Superior temporal gyrus (tissue), 1 donor: ENCODE measurements at regions not wholly inside any gene's neighbourhood (a gene's known extent, or its start where the extent isn't known, plus 50 kb on each side); places are given as distances from the start of the nearest gene placed in this dataset.

Experiments used
- DNase-seq: peaks from one replicate; pipeline ENCODE4 v3.0.0-alpha.2; 2016; ENCODE audit errors: extremely low spot score

DNA sequence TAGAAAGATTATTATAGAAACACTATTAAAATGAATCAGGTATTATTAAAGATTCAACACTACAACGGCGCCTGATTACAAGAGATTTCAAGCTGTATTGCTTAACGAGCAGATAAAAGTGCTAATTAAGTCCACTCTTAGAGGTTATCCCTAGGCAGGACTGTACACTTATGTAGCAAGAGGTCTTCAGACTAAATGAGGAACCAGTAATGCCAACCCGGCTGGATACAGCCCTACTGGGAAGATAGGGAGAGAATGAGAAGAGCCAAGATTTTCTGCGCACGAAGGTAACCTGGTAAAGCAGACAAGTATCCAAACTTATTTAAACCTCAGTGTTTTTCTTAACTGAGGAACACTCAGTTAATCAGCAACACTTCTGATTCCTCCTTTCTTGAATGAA lies 115.7 kb upstream of the HIVEP3 start:
- DNase-seq, result peak; percentile 22

DNA sequence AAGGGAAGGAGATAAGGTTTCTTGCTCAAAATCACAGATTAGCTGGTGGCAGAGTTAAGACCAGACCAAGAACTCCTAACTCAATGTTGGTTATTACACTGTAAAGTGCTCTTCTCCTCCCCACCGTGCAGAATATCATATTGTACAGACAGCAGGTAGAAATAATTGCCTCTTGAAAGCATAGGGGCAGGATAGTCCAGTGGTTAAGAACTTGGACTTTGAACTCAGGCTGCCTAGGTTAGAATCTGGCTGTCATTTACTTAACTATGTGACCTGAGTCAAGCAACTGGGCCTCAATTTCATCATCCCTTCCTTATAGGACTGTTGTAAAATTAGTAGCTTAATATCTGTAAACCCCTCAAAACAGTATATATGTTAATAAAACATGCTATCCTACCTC lies 114.9 kb upstream of the HIVEP3 start:
- DNase-seq, result no peak

DNA sequence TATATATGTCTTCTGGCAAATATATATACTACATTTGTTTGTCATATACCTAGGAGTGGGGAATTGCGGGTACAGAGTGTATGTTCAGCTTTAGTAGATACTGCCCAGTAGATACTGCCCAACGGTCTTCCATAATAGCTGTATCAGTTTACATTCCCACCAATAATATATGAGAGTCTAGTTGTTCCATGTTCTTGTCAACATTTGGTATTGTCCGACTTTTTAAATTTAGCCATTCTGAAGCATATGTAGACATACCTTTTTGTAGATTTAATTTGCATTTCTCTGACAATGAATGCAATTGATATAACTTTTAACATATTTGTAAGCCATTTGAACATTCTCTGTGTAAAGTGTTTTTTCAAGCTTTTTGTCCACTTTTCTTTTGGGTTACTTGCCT lies 99.0 kb upstream of the HIVEP3 start:
- DNase-seq, result no peak

DNA sequence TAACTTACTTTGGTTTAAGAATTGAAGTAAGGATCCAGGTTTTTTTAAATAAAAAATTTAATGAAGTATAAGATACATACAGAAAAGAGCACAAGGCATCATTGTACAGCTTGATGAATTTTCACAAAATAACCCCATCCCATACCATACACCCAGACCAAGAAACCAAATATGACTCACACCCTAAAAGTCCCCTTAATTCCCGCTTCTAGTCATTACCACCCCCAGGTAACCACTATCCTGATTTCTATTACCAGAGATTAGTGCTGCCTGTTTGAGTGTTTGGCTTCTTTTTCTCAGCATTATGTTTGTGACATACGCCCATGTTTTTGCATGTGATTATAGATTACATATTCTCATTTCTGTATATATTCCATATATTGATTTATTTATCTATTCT lies 98.5 kb upstream of the HIVEP3 start:
- DNase-seq, result no peak

DNA sequence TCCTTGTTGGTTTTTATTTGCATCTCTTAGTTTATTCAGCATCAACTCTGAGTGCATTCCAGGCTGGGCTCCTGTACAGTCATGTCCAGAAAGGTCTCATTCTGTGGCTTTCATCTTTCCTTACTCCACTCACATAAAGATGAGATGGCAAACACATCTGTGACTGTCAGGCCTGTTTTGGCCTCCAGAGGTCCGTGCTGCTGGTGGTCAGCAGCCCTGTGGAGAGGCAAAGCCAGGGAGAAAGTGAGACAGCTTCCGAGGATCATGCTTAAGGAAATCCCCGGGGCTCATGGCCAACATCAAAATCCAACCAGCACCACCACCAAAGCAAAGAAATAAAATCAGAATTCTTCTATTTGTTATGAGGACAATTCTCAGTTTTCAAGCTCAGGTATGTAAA lies 96.1 kb upstream of the HIVEP3 start:
- no peak for DNase-seq

DNA sequence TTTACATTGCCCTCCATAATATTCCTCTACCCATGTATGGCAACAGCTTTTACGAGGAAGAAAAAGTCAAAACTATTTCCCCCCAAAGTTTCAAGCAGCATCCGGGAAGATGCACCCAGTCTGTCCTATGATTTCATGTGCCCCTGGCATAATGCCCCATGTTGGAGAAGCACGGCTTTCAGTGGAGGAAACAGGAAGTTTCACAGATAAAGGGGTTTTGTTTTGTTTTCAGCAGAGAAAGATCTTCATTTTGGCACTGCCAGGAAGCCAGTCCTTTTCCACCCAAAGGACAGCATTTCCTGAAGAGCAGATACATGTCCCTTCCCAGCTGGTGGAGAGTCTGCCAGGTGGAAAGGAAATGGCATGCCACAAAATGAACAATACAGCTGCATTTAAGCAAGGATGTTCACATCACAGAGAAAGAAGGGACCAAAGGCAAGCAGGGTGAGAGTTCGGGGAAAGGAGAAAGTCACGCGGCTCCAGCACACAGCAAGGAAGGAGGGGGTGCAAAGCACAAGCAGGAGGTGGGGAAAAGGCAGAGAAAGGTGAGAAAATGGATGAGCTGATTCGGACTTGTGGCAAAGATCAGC lies 95.3 kb upstream of the HIVEP3 start:
- DNase-seq, result peak; percentile 81

DNA sequence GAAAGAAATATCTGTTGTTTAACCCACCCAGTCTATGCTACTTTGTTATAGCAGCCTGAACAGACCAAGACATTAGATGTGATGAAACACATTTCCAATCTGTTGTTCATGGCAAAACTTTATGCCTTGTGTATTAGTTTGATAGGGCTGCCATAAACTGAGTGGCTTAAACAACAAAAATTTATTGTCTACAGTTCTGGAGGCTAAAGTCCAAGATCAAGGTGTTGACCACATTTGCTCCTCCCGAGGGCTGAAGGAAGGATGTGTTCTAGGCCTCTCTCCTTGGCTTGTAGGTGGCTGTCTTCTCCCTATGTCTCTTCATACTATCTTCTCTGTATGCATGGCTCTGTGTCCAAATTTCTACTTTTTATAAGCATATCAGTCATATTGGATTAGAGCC lies 94.1 kb upstream of the HIVEP3 start:
- DNase-seq, result no peak

DNA sequence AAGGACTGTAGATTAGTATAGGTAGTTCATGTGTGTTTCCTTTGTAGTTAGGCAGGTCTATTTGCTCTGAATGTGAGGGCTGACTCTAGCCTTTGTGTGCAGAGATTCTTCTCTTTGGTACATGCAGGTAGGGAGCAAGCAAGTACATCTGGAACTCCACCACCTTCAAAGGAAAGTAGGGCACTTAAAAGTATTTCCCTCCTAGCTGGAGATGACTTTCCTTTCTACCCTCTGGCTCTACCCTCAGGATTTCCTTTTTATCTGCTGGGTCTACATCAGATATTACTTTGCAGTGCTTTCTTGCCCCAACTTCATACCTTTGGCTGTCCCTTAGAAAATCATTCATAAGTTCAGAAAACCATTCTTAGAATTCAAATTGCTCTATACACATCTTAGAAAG lies 91.7 kb upstream of the HIVEP3 start:
- no peak for DNase-seq

DNA sequence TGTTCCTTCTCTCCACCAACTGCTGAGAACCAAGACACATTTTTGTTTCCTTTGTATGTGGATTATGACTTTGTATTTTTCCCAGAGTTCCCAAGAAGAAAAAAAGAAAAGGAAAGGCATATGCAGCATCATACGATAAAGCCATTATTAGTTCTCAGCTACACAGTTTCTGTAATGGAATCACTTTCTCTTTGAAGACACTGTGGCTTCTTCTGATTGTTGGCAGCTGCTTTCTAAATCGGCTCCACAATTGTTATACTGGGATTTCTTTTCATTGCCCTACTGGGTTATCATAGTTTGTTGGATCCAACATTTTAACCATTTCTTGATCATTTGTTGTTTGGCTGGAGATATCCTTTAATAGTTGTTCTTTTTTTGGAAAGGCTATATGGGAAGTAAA lies 89.5 kb upstream of the HIVEP3 start:
- peak; percentile 35 for DNase-seq

DNA sequence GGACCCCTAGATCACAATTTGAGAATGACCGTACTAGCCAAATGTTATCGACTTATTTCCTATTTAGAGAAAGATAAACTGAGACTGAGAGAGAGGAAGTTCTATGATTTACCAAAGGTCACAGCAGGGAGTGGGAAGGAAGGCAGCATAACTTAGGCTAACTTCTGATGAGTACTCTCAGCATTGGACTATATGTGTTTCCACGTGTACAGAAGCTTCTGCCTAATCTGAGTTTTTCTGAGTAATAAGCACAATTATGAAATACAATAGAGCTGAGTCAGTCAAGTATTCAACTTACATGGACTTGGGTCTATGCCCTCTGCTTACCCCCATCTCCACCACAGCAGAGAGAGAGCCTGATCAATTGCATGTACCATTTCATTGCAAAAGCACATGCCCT lies 88.1 kb upstream of the HIVEP3 start:
- no peak for DNase-seq

DNA sequence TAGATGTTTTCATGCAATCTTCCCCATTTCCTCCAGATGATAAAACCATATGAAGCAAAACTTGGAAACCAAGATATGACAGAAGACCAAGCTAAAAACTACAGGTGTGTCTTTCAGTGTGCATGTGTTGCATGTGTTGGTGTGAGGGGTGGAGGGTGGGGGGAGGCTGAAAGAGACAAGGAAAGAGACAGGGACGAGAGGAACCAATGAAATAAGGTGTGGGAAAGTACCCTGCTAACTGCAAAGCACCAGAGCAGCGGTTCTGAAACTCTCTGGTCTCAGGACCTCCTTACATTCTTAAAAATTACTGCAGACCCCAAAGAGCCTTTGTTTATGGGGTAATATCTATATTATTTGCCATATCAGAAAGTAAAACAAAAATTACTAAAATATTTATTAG lies 87.4 kb upstream of the HIVEP3 start:
- no peak for DNase-seq

DNA sequence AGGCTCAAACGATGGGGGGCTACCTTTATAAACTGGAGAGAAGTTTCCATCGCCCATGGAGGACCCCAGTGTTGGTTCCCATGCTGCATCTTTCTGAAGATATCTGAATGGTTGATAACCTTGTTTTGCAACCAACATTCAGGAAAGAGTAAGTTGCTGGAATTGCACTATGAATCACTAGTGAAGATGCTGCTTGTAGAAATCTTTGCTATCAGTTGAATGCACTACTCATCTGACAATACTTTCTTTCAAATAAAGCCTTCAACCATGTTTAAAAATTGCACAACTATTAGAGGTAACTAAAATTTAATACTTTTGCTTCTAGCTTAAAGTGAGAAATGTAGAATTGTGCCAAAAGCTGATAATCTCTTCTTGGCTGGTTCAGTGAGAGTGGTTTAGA lies 86.8 kb upstream of the HIVEP3 start:
- DNase-seq, result no peak

DNA sequence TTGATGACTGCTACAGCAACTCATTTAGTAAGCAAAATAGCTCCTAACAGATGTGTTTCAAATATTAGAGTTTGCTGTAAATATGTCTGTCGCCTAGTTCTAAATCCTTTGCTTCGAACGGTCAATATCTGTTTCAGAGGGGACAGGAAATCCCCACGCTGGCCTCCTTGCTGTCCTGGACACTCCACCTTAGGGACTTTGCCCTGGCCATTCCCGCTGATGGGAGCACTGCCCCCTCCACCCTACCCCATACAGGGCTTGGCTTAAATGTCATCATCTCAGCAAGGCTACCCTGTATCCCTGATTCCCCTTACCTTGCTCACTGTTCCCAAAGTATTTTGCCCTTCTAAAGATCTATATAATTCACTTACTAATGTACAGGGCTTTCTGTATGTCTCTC lies 86.1 kb upstream of the HIVEP3 start:
- no peak for DNase-seq

DNA sequence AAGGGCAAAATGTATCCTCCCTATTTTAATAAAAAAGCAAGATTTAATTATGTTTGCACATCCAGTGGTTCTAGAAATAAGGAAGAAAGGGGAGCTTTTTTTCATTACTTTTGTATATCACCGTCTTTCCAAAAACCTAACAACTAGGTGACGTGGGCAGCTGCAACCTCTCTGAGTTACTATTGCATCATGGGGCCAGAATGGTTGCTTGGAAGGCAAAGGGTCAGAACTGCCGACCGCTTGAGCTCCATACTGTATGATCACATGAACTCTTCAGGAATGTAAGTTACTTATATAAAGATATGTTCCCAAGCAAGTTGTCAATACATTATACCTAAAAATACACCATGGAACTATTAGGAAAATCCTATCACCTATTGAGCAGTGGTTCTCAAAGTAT lies 85.6 kb upstream of the HIVEP3 start:
- no peak for DNase-seq

DNA sequence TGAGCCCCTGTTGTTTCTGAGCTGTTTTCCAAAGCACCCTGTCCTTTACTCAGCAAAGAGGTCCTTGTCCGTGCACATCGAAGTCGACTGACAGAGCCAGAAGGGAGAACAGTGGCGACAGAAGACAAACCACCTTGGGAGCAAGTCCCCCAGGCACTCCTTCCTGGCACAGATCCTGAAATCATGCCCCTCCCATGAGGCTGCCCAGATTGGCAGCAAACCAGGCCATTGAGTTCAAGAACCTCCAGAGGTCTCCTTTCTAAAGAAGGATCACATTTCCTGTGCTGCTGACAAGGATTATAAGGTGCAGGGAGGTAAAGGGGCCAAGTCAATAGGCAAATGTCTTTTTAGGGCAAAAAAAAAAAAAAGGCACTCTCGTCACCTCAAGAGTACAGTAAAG lies 84.7 kb upstream of the HIVEP3 start:
- DNase-seq, result no peak

DNA sequence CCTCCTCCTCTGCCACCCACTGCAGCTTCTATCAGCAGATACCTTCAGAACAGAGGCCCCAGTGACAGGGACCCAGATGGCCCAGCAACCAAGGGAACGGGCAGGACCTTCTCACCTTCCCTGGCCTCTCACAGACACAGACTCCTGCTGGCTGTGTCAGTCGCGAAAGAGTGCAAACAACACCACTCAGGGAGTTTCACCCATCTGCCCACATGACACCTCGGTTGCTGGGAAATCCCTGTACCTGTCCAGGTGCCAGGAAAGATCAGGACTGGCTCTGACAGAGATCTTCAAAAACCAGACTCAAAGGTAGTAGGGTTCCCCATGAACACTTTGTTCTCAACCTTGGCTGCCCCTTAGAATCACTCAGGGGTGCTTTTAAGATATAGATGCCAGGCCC lies 83.5 kb upstream of the HIVEP3 start:
- DNase-seq, result no peak

DNA sequence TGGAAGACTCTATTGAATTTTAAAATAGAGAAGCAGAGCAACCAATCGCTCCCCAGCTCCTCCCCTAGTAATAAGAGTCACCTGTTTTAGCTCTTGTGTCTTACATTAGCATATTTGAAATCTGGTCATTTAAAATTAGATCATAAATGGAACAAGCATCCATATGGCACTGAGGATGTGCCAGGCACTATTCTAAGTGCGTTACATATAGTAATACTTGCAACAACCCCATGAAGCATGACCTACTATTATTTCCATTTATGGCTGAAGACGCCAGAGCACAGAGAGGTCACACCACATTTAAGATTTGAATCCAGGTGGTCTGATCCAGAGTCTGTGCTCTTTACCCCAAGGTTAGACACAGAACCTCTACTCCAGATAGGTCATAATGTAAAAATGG lies 82.0 kb upstream of the HIVEP3 start:
- DNase-seq, result peak; percentile 29

DNA sequence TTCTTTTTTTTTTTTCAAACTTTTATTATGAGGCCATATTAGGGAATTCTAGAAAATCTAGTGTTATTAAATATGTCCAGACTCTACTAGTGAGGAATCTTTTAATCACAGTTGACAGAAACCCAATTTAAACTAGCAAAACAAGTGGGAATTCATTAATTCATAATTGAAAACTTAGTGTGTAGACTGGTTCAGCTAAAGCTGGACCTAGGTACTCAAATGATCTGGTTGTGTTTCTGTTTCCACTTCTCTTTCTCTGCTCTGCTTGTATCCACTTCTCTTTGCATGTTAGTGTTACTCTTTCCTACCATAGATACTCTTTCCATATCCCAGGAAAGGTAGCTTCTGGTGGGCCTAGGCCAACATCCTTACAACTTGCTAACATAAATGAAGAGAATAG lies 81.2 kb upstream of the HIVEP3 start:
- DNase-seq, result no peak

DNA sequence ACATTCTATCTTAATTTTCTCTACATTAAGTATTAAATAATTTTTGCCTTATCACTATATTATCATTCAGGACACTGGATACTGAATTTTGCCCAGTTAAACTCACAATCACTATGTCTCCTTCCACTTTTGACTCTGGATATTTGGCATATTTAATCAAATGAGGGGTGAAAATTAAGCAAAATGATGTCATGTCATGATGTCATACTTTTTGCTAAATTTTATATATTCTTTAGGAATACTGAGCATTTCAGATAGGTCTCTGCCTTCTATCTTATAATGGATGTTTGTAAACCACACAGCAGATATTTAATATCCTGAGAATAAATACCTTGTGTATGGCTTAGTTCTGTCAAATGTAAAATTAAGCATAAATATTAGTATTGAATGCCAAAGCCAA lies 79.5 kb upstream of the HIVEP3 start:
- DNase-seq, result no peak

DNA sequence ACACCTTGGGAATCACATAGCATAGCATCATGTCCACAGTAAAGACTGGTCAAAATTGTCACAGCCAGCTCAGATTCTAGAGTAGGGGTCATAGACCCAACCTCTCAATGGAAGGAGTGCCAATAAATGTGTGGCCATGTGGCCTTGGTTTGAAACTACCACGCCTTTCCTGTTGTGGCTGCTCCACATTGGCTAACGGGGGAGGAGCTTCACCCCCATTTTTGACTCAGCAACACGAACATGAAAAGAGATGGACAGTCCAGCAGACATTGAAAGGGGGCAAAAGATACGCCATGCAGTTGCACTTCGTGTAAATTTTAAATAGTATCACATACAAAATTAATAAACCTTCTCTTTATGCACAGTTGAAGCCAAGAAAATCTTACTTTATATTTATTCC lies 78.4 kb upstream of the HIVEP3 start:
- DNase-seq, result no peak

DNA sequence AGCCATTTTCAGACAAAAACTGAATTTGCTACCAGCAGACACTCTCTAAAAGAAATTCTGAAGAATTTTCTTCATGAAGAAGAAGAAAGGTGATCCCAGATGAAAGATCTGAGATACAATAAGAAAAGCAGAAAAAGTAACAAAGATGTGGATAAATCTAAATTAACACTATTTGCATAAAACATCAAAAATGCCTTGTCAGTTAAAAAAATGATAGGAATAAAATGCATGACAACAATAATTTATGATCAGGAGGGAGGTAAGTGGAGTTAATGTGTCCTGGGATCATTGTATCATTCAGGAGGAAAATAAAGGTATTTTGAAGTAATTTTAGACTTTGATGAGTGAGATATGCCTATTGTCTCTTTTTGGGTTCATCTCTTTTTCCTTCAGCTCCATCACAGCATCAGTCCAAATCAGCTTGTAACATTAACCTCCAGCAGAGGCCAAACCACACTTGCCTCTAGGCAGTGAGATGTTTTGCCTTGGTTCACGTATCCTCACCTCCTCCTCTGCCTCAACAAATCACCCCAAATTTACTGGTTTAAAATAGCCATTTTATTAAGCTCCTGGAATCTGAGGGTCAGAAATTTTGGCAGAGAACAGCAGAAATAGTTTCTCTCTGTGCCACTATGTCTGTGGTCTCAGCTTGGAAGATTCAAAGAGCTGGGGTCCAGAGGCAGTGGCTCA lies 76.9 kb upstream of the HIVEP3 start:
- DNase-seq, result no peak

DNA sequence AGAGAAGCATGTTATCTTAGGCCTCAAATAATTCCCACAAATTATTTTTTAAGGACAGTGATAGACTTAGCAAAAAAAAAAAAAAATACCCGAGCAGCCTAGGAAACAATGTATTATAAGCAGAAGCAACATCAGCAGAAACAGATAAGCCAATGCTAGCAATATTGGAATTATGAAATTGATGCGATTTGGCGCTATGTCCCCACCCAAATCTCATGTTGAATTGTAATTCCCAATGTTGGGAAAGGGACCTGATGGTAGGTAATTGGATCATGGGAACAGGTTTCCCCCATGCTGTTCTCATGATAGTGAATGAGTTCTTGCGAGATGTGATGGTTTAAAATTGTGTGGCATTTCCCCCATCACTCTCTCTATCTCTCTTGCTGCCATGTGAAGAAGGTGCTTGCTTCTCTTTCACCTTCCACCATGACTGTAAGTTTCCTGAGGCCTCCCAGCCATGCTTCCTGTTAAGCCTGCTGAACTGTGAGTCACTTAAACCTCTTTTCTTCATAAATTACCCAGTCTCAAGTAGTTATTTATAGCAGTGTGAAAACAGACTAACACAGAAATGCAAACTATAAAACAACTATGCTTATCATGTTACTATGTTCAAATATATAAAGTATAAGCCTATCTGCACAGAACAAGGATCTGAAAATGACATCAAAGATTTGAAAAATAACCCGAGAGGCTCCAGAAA lies 75.6 kb upstream of the HIVEP3 start:
- no peak for DNase-seq

DNA sequence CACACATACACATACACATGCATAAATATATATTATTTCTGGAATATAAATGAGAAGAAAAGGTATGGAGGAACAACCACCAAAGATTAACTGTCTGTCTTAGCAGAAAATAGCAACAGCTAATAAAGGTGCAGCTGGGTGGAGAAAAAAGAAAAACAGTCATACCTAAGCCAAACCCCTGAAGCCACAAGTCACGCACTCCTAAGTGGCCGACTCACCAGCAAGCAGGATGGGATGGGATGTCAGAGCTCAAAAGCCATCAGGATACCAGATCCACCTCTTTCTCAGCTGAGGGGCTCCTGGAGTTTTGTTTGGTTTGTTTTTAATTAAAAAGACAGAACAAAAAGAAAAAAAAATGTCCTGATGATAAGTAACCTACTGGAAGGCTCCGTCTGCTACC lies 64.7 kb upstream of the HIVEP3 start:
- no peak for DNase-seq

DNA sequence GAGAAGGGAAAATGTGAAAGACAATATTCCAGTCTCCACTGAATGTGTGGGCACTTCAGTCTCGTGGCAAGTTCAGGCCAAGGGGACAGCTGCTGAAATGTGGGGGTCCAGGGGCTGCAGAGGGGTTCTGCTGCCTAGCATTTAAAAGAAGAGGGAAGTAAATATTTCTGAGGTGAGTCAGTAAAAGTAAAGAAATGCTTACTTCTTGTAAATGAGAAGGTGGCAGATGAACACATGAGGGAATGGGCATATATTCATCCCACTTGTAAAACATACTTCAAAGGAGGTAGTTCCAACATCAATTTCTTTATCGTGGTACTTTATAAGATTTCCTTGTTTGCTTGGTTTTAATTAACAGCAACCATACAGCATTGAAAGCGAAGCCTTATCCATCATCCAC lies 63.1 kb upstream of the HIVEP3 start:
- no peak for DNase-seq
